22Rv1 (cell line): ENCODE measurements at regions not wholly inside any gene's neighbourhood (a gene's known extent, or its start where the extent isn't known, plus 50 kb on each side); places are given as distances from the start of the nearest gene placed in this dataset.

Experiments
- H3K27ac ChIP-seq: fragments of 450-650 bp; 2 replicates; pipeline ENCODE4 v1.5.1; 2017
- ZFX ChIP-seq: fragments of 450-650 bp; IDR thresholded peaks from 2 replicates; pipeline ENCODE4 v1.6.1; 2017; ENCODE audit warnings: antibody characterized with exemption, borderline replicate concordance
- TF ChIP-seq, protein P1 (sequence below): fragments of 450-650 bp; IDR thresholded peaks from 2 replicates; pipeline ENCODE4 v1.5.1; 2017; ENCODE audit warnings: mild to moderate bottlenecking

DNA sequence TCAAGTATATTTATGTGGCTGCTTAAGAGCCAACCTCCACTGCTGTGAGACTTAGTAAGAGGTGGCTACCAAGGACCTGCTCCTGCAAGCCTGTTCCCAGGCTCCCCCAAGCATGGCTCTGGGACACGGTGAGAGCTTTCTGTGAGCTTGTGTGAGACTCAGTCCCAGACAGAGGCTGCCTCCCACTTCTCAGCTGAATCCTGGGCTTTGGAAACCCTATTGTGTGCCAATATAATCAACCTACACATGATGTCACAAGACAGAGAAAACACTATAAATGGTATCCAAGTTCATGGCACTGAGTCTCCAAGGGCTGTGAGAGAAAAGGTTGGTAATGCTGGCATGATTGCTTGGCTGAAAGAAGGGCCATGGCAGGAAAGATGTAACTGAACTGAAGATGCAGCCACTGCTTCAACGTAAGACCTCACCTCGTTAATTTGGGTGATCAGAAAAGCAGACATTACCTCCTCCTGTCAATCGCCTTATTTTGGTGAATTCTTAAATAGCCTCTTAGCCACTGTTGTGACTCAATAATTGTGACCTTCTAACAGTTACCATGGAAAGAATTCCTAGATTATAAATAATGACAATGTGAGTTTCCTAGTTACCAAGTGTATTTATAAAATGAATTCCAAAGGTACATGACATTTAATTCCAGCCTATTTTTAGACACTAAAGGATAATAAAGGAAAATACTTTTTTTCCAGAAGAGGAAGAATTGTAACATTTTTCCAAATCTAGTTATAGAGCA, 332.0 kb downstream of the IRS2 start:
- H3K27ac ChIP-seq = no peak overlapping the region
- TF ChIP-seq, protein P1, sequence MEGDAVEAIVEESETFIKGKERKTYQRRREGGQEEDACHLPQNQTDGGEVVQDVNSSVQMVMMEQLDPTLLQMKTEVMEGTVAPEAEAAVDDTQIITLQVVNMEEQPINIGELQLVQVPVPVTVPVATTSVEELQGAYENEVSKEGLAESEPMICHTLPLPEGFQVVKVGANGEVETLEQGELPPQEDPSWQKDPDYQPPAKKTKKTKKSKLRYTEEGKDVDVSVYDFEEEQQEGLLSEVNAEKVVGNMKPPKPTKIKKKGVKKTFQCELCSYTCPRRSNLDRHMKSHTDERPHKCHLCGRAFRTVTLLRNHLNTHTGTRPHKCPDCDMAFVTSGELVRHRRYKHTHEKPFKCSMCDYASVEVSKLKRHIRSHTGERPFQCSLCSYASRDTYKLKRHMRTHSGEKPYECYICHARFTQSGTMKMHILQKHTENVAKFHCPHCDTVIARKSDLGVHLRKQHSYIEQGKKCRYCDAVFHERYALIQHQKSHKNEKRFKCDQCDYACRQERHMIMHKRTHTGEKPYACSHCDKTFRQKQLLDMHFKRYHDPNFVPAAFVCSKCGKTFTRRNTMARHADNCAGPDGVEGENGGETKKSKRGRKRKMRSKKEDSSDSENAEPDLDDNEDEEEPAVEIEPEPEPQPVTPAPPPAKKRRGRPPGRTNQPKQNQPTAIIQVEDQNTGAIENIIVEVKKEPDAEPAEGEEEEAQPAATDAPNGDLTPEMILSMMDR = no peak
- no peak for TF ChIP-seq ZFX

DNA sequence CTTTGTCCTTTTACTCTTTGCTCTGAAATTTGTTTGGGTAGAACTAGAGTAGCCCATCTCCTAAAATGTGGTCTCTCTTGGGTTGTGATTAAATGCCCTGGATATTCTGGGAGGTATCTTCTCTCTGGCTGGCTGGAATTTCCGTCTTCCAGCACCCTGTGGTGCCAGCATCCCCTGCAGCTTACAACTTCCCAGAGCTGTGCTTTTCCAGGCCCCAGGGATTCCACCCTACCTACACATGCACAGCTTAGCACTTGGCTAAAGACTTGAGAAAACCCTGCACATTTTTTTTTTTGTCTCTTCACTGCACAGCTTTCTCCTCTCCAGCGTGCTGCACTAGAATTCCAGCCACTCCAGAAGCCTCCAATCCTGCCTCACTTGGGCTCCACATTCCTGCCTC, 334.7 kb downstream of the IRS2 start:
- TF ChIP-seq, protein P1 = no peak
- TF ChIP-seq ZFX = no peak
- no peak overlapping the region for H3K27ac ChIP-seq

DNA sequence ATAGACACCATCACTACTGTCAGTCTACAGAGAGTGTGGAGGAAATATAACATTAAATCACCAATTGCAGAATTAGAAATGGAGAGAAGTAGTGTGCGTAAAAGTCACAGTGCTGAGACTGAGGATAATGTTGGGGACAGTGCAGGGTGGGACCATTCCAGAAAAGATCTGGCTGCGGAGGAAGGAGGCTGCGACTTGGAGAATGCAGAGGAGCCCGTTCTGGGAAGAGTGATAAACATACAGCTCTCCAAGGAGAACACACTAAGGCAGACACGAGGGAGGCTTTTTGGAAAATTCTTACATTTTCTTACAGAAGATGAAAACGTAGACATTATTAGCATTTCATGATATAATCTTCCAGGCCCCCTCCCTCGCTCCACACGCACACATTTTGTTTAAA, 337.8 kb downstream of the IRS2 start:
- TF ChIP-seq, protein P1 = no peak
- no peak for TF ChIP-seq ZFX
- no peak overlapping the region for H3K27ac ChIP-seq

DNA sequence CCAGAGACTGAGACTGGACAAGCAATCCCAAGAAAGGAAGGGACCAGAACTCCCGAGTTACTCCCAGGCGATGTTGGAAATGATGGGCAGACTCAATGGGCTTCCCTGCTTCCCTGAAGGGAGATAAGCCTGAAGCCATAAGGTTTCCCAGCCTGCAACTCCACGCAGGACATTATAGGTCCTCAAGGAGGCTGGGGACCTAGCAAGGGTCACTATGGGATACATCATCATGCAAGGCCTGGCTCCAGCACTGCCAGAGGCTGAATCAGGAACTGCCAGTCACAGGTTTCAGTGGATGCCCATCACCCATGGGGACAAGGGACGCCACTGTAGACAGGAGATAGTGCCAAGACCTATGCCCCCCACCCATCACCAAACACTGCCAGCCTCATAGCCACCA, 338.7 kb downstream of the IRS2 start:
- no peak overlapping the region for H3K27ac ChIP-seq
- no peak for TF ChIP-seq ZFX

DNA sequence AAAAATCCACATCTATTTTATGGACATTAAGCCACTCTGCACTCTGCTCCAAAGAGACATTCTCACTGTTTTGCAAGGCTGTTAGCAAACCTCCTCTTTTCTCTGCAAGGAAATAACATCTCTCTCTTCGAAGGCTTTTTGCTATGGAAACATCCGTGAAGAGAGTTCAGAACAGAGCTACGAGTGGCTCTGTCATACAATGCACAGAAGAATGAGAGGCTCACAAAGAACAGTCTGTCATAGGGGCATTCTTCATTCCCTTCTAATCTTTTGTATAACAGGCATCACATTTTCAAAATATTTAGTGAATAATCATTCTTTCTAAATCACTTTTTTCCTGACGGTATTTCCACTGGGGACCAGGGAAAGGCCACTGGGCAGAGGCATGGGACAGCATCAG, 346.1 kb downstream of the IRS2 start:
- H3K27ac ChIP-seq = no peak overlapping the region
- TF ChIP-seq ZFX = no peak
- TF ChIP-seq, protein P1 = no peak

DNA sequence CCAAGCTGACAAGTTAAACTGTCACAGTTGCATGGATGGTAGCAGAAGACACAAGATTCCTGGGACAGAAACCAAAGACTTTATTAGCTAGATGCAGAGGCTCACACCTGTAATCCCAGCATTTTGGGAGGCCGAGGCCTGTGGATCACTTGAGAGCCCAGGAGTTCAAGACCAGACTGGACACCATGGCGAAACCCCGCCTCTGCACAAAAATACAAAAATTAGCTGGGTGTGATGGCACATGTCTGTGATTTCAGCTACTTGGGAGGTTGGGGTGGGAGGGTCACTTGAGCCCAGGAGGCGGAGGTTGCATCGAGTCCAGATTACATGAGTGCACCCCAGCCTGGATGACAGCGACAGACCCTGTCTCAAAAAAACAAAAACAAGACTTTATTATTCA, 346.6 kb downstream of the IRS2 start:
- no peak for TF ChIP-seq ZFX
- TF ChIP-seq, protein P1 = no peak
- no peak overlapping the region for H3K27ac ChIP-seq

DNA sequence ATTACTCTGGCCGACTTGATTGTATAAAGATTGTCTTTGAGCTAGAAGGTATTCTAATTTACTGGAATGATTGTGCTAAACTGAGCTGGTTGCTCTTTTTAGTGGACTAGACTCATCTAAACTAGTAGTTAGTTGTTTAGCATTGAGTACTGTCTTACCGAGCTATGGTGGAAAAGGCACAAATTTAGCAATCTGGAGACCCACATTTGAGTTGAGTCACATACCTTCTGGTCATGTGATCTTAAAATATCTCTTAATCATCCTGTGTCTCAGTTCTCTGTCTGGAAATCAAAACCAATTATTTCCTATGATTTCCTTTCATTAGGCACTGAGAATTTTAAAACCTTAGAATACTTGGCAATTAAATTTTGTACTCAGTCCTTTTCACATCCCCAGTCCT, 349.5 kb downstream of the IRS2 start:
- TF ChIP-seq, protein P1 = no peak
- no peak for TF ChIP-seq ZFX
- H3K27ac ChIP-seq = no peak overlapping the region
